ENCODE measurements at regions not wholly inside any gene's neighbourhood (a gene's known extent, or its start where the extent isn't known, plus 50 kb on each side); places are given as distances from the start of the nearest gene placed in this dataset.

DNA sequence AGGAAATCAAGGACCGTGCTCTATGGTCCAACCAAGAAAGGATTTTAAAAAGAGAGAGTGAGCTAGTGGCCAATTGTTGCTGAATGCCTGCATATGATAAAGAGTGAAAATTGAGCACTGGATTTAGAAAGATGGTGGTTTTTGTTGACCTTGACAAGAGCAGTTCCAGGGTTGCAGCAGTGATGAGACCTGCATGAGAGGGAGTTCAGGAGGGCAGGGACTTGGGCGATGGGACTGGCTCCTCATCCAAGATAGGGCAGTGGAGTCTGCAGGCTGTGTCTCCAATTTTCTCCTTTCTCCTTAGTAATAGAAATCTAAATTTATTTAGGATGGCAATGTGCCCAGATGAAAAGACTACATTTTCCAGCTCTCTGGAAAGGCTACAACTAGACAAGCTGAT is 94.0 kb upstream of the B3GAT1 start:
- intact Hi-C loops (cut with micrococcal nuclease): no loop called here
- Histone ChIP-seq H3K27me3 (ENCODE audit: low read depth) (peaks cover 54% of the 10 kb centered on the region), H3K4me1 (no peaks in the 10 kb centered on the region), H3K9me3 (replicated peaks) (no peaks in the 10 kb centered on the region), H3K27ac (replicated peaks) (no peak overlapping the region), H3K36me3 (no peaks in the 10 kb centered on the region), H3K4me3 (no peak overlapping the region)
- TF ChIP-seq, protein P1, sequence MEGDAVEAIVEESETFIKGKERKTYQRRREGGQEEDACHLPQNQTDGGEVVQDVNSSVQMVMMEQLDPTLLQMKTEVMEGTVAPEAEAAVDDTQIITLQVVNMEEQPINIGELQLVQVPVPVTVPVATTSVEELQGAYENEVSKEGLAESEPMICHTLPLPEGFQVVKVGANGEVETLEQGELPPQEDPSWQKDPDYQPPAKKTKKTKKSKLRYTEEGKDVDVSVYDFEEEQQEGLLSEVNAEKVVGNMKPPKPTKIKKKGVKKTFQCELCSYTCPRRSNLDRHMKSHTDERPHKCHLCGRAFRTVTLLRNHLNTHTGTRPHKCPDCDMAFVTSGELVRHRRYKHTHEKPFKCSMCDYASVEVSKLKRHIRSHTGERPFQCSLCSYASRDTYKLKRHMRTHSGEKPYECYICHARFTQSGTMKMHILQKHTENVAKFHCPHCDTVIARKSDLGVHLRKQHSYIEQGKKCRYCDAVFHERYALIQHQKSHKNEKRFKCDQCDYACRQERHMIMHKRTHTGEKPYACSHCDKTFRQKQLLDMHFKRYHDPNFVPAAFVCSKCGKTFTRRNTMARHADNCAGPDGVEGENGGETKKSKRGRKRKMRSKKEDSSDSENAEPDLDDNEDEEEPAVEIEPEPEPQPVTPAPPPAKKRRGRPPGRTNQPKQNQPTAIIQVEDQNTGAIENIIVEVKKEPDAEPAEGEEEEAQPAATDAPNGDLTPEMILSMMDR (IDR thresholded peaks at IDR 0.05; ENCODE audit: borderline replicate concordance): no peak
- DNase-seq: no peak

GRCh38 chr11:134505125-134505524 is 93.1 kb upstream of the B3GAT1 start:
- TF ChIP-seq, protein P1 (IDR thresholded peaks at IDR 0.05; ENCODE audit: borderline replicate concordance): no peak
- Histone ChIP-seq H3K27ac (replicated peaks) (no peak overlapping the region), H3K9me3 (replicated peaks) (no peaks in the 10 kb centered on the region), H3K27me3 (ENCODE audit: low read depth) (peaks cover 54% of the 10 kb centered on the region), H3K4me3 (no peak overlapping the region), H3K4me1 (no peaks in the 10 kb centered on the region), H3K36me3 (no peaks in the 10 kb centered on the region)
- DNase-seq: no peak
- intact Hi-C loops (cut with micrococcal nuclease): no loop called here

GRCh38 chr11:134504146-134504905 is 92.3 kb upstream of the B3GAT1 start:
- intact Hi-C loops (cut with micrococcal nuclease): no loop called here
- Histone ChIP-seq H3K27ac (replicated peaks) (no peak overlapping the region), H3K4me1 (no peaks in the 10 kb centered on the region), H3K36me3 (no peaks in the 10 kb centered on the region), H3K4me3 (no peak overlapping the region), H3K27me3 (ENCODE audit: low read depth) (peaks cover 56% of the 10 kb centered on the region), H3K9me3 (replicated peaks) (no peaks in the 10 kb centered on the region)
- TF ChIP-seq, protein P1 (IDR thresholded peaks at IDR 0.05; ENCODE audit: borderline replicate concordance): no peak
- no peak for DNase-seq

DNA sequence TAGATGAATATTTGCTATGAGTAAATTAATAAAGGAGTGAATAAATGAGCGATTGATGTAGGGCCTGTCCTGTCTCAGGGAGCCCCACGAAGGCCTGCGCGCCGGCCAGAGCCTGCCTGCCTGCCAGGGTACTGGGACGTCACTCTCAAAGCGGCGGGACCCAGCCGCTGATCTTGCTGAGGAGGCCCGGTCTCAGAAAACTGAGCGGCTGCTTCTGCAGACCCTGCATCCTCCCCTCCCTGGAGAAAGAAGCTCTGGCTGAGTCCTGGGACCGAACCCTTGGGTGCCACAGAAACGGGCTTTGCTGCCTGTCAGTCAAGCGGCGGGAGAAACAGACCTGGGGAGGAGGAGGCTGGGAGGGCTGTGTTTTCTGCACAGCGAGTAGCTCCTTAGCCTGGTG is 91.6 kb upstream of the B3GAT1 start:
- no peak for DNase-seq
- no peaks in the 10 kb centered on the region for H3K36me3 ChIP-seq
- no peak overlapping the region for H3K4me3 ChIP-seq
- TF ChIP-seq, protein P1 (IDR thresholded peaks at IDR 0.05; ENCODE audit: borderline replicate concordance): no peak
- H3K9me3 ChIP-seq (replicated peaks): no peaks in the 10 kb centered on the region
- no peaks in the 10 kb centered on the region for H3K4me1 ChIP-seq
- no peak overlapping the region for H3K27ac ChIP-seq (replicated peaks)
- H3K27me3 ChIP-seq (ENCODE audit: low read depth): peaks cover 63% of the 10 kb centered on the region
- intact Hi-C loops (cut with micrococcal nuclease): no loop called here

DNA sequence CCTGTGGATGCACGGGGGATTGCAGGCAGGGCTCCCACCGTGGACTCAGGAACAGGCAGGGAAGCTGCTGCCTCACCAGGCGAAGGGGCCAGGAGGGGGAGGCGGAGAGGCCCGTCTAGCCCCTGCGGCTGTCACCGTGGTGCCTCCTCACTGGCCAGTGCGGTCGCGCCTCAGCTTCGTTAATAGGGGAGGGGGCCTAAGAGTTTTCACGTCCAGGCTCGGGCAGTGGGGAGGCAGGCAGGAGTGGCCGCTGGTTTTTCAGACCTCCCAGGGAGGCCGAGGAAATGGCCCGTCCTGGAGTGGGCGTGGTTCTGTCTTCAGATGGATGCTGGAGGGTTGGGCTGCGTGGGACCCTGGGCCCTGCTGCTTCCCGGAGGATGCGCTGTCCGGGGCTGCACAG is 91.1 kb upstream of the B3GAT1 start:
- Histone ChIP-seq H3K36me3 (no peaks in the 10 kb centered on the region), H3K27ac (replicated peaks) (no peak overlapping the region), H3K4me1 (no peaks in the 10 kb centered on the region), H3K27me3 (ENCODE audit: low read depth) (peaks cover 68% of the 10 kb centered on the region), H3K9me3 (replicated peaks) (no peaks in the 10 kb centered on the region), H3K4me3 (no peak overlapping the region)
- intact Hi-C loops (cut with micrococcal nuclease): no loop called here
- TF ChIP-seq, protein P1 (IDR thresholded peaks at IDR 0.05; ENCODE audit: borderline replicate concordance): no peak
- no peak for DNase-seq

Measured in left ventricle myocardium inferior (tissue), 1 donor.